ENCODE measurements at regions not wholly inside any gene's neighbourhood (a gene's known extent, or its start where the extent isn't known, plus 50 kb on each side); places are given as distances from the start of the nearest gene placed in this dataset.
"Not testable (repeated sequence)": the region's sequence is repeated elsewhere in the genome, so short reads cannot be mapped to it uniquely, and the experiment has no call there.

- 95 to 96% methylated on average over 5 of the region's 5 CpGs for WGBS, 2 donors
- intact Hi-C loops (cut with DNase I; ENCODE audit: low total_unique reads); H3K4me3 ChIP-seq (ENCODE audit: low read depth, poor library complexity, severe bottlenecking); DNase-seq (ENCODE audit: low spot score in 2 of 2): not testable (repeated sequence)
Measured at GRCh38 chr15:30688684-30689083, 62.8 kb downstream of the ARHGAP11B start.

DNA sequence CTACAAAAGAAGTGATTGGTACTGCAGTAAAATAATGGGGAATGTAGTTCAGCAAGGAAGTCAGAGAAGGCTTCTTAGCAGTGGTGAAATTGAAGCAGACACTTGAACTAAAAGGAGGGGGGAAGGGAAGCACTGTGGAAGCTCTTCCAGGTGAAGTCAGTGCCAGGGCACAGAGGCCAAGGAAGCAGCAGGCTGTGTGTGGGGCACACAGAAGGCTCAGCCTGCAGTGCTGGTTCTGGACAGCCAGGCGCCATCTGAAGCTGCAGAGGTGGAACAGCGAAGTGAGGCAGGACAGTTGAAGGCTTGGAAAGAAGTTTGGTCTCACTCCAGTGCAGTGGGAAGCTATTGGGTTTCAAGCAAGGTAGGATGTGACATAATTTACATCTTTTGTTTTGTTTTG lies 64.2 kb downstream of the ARHGAP11B start:
- H3K4me3 ChIP-seq (ENCODE audit: low read depth, poor library complexity, severe bottlenecking); DNase-seq (ENCODE audit: low spot score in 2 of 2); intact Hi-C loops (cut with DNase I; ENCODE audit: low total_unique reads): not testable (repeated sequence)
- WGBS, 2 donors: 94 to 95% methylated on average over 2 of the region's 2 CpGs

- intact Hi-C loops (cut with DNase I; ENCODE audit: low total_unique reads); H3K4me3 ChIP-seq (ENCODE audit: low read depth, poor library complexity, severe bottlenecking); DNase-seq (ENCODE audit: low spot score in 2 of 2): not testable (repeated sequence)
- WGBS, 2 donors: 80 to 89% methylated on average over 2 to 3 of the region's 3 CpGs
Measured at GRCh38 chr15:30695811-30696210, 69.9 kb downstream of the ARHGAP11B start.

- H3K4me3 ChIP-seq (ENCODE audit: low read depth, poor library complexity, severe bottlenecking); intact Hi-C loops (cut with DNase I; ENCODE audit: low total_unique reads); DNase-seq (ENCODE audit: low spot score in 2 of 2): not testable (repeated sequence)
- WGBS, 2 donors: 84 to 85% methylated on average over 7 to 8 of the region's 15 CpGs
Measured at GRCh38 chr15:30696439-30697314, 70.7 kb downstream of the ARHGAP11B start.

GRCh38 chr15:30697315-30697685 lies 71.4 kb downstream of the ARHGAP11B start:
- DNase-seq (ENCODE audit: low spot score in 2 of 2); H3K4me3 ChIP-seq (ENCODE audit: low read depth, poor library complexity, severe bottlenecking); intact Hi-C loops (cut with DNase I; ENCODE audit: low total_unique reads): not testable (repeated sequence)
- WGBS, 2 donors: 67 to 77% methylated on average over 2 of the region's 3 CpGs

GRCh38 chr15:30700006-30700597 lies 74.2 kb downstream of the ARHGAP11B start:
- intact Hi-C loops (cut with DNase I; ENCODE audit: low total_unique reads); DNase-seq (ENCODE audit: low spot score in 2 of 2); H3K4me3 ChIP-seq (ENCODE audit: low read depth, poor library complexity, severe bottlenecking): not testable (repeated sequence)
- 66 to 72% methylated on average over 4 of the region's 7 CpGs for WGBS, 2 donors

DNA sequence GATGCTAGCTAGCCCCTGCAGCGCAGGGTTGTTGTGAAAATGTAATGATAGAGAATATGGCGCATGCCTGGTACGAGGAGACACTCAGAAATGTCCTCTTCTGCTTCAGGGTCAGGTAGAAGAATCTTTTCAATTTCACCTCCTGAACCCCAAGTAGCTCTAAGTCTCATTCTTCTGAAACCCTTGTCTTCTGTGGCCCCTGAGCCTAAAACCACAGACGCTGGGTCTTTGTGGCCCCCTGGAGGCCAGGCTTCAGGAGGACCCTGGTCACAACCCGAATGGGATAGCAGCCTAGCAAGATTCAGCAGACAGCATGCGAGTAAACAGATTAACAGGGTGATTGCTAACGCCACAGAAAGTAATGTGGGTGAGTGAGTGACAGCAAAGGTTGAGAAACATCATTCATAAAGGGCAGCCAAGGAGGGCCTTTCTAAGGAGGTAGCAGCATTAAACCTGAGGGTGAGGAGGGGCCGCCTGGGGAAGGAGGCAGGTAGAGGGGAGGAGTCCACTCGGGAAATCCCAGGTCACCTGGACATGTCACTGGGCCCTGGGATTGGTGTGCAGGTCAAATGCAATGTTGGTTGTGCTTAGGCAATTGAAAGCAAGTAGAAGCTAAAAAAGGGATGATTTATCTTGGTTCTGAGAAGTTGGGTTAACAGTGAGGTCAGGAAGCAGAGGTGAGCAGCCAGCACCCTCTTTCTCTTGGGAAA lies 82.2 kb downstream of the ARHGAP11B start:
- H3K4me3 ChIP-seq (ENCODE audit: low read depth, poor library complexity, severe bottlenecking); intact Hi-C loops (cut with DNase I; ENCODE audit: low total_unique reads); DNase-seq (ENCODE audit: low spot score in 2 of 2): not testable (repeated sequence)
- WGBS, 2 donors: 90% methylated on average over 9 of the region's 9 CpGs

- 90 to 100% methylated on average over 1 to 2 of the region's 7 CpGs for WGBS, 2 donors
- DNase-seq (ENCODE audit: low spot score in 2 of 2); intact Hi-C loops (cut with DNase I; ENCODE audit: low total_unique reads); H3K4me3 ChIP-seq (ENCODE audit: low read depth, poor library complexity, severe bottlenecking): not testable (repeated sequence)
Measured at GRCh38 chr15:30708809-30709208, 82.9 kb downstream of the ARHGAP11B start.

- intact Hi-C loops (cut with DNase I; ENCODE audit: low total_unique reads); DNase-seq (ENCODE audit: low spot score in 2 of 2); H3K4me3 ChIP-seq (ENCODE audit: low read depth, poor library complexity, severe bottlenecking): not testable (repeated sequence)
- WGBS, 2 donors: 80 to 92% methylated on average over 7 of the region's 7 CpGs
Measured at GRCh38 chr15:30718038-30718643, 92.2 kb downstream of the ARHGAP11B start.

GRCh38 chr15:30719363-30719762 lies 93.4 kb downstream of the ARHGAP11B start:
- intact Hi-C loops (cut with DNase I; ENCODE audit: low total_unique reads); DNase-seq (ENCODE audit: low spot score in 2 of 2); H3K4me3 ChIP-seq (ENCODE audit: low read depth, poor library complexity, severe bottlenecking): not testable (repeated sequence)
- WGBS, 2 donors: 76 to 89% methylated on average over 5 of the region's 5 CpGs

GRCh38 chr15:30720825-30721224 lies 94.9 kb downstream of the ARHGAP11B start:
- intact Hi-C loops (cut with DNase I; ENCODE audit: low total_unique reads); DNase-seq (ENCODE audit: low spot score in 2 of 2); H3K4me3 ChIP-seq (ENCODE audit: low read depth, poor library complexity, severe bottlenecking): not testable (repeated sequence)
- WGBS, 2 donors: 82 to 87% methylated on average over 2 of the region's 3 CpGs

DNA sequence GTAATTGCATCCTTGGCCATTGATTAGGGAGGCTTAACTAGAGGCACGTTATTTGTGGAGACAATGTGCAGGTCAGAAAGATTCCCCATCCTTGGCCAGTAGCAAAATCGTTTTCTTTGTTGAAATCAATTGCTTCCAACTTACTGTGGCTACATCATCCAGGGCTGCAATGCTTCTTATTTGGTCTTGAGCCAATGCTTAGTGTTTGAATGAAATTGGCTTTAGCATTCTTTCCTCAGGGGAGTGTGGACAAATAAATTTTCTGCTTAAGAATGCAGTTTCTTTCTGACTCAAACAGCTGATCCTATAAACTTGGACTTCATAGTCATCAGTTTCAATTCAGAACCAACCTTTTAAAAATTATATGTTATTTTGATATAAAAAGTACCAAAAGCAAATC lies 95.6 kb downstream of the ARHGAP11B start:
- WGBS, 2 donors: 75 to 76% methylated on average over 2 of the region's 2 CpGs

DNA sequence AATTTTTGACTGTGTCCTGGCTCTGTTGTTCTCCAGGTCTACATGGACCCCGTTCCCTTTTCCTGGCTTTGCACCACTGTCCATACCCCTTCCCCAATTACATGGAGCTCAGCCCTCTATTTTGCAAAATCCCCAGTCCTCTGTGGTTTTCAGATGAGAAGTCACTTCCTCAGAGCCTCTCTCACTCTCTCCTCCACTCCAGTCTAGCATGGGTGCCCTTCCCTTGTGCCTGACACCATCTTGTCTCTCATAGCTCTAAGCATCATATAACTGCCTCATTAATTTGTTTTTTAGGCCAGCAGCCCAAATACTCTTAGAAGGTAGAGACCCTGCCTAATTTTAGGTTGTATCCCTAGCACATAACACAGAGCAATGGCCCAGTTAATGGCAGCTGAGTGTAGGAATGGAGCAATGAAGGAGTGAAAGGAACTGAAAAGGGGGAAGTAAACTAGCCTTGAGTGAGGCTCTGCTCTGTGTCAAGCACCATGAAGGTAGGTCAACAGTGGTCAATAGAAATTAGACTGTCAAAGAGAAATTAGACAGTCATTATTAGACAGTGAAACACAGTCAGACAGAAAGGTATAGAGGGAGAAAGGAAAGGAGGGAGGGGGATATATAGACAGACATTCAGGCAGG lies 97.7 kb downstream of the ARHGAP11B start:
- DNase-seq (ENCODE audit: low spot score in 2 of 2); H3K4me3 ChIP-seq (ENCODE audit: low read depth, poor library complexity, severe bottlenecking); intact Hi-C loops (cut with DNase I; ENCODE audit: low total_unique reads): not testable (repeated sequence)
- 100% methylated on average over 1 of the region's 1 CpG for whole genome bisulfite sequencing, 2 donors

More for the DNA sequence above, 95.6 kb downstream of the ARHGAP11B start:
- intact Hi-C loops (cut with DNase I; ENCODE audit: low total_unique reads); DNase-seq (ENCODE audit: low spot score in 2 of 2); H3K4me3 ChIP-seq (ENCODE audit: low read depth, poor library complexity, severe bottlenecking): not testable (repeated sequence)

DNA sequence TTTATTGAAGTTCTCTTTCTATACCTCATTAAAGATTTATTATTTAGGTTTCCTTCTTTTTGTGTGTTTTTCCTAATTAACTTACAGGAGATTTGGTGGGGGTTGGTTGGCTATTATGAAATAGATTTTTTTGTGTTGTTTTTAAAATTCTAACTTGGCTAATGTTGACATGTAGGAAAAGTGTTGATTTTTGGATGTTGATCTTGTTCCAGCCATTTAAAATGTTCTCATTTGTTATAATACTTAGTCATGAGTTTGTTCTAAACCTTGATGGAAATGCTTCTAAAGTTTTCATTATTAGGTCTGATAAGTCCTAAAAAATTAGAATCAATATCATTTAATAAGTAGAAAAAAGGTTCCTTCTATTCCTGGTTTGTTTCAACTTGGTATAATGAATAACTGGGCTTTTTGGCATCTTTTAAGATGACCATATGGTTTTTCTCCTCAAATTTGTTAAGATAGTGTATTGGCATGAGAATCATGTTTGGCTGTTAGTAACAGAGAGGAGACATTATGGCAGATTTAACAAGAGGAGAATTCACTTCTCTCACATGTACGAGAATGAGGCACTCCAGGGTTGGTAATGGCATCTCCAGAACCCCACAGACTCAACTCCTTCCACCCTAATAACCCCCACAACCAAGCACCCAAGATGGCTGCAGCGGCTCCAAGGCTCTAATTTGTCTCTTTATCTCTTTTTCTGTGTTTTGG lies 104.1 kb downstream of the ARHGAP11B start:
- H3K4me3 ChIP-seq (ENCODE audit: low read depth, poor library complexity, severe bottlenecking); intact Hi-C loops (cut with DNase I; ENCODE audit: low total_unique reads); DNase-seq (ENCODE audit: low spot score in 2 of 2): not testable (repeated sequence)
- 98 to 100% methylated on average over 2 of the region's 2 CpGs for WGBS, 2 donors

Measured in lower leg skin (tissue), 3 donors.